NCI-H446 treated with DMSO at 0.1 percent for 48 hours (cell line): ENCODE measurements at regions not wholly inside any gene's neighbourhood (a gene's known extent, or its start where the extent isn't known, plus 50 kb on each side); places are given as distances from the start of the nearest gene placed in this dataset.

Experiments
- DNase-seq: peaks from one replicate; lab custom pipeline; 2025; lab: John Stamatoyannopoulos, UW

- no peak for DNase-seq
Measured at GRCh38 chr5:33244441-33245150, 196.2 kb upstream of the TARS1 start.

DNA sequence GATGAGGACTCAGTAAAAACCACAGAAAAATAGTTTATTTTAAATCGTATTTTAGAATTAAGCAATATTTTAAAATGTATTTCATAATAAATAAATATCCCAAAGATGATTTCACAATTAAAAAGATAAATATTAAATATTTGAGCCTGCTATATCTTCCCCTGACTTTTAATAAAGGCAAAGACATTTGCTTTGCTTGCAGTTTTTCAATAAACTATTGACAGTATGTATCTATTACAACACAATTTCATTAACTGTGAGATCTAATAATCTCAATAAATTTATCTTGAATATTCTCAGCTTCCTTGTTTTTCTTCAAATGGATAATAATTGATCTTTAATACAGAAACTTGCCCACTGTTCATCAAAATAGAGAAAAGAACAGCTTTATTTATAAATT is 186.2 kb upstream of the TARS1 start:
- DNase-seq = no peak

DNA sequence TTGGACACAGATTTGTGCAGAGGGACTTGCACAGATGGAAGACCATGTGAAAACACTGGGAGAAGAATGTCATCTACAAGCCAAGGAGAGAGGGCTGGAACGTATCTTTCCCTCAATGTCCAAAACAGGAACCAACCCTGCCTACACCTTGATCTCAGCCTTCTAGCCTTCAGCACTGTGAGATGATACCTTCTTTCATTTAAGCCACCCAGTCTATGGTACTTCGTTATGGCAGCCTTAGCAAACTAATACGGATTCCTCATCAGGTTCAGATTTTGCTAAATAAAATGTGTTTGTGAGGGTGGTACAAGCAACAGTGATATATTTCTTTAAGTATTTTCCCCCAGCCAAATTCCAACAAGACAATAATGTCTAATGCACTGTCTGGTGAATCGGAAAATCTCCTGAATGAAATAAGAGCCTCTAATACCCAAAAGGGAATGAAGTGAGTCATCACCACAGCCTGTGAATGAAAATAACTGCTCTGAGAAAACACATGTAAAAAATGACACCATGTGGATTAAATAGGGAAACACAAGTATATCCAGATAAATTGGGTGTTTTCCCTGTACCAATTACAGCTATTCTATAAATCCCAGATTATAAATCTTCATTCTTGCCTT is 182.8 kb upstream of the TARS1 start:
- DNase-seq = no peak

- no peak for DNase-seq
Measured at GRCh38 chr5:33258553-33258952, 182.2 kb upstream of the TARS1 start.

- DNase-seq = no peak
Measured at GRCh38 chr5:33260098-33260497, 180.7 kb upstream of the TARS1 start.

- DNase-seq = no peak
Measured at GRCh38 chr5:33261305-33261704, 179.5 kb upstream of the TARS1 start.

DNA sequence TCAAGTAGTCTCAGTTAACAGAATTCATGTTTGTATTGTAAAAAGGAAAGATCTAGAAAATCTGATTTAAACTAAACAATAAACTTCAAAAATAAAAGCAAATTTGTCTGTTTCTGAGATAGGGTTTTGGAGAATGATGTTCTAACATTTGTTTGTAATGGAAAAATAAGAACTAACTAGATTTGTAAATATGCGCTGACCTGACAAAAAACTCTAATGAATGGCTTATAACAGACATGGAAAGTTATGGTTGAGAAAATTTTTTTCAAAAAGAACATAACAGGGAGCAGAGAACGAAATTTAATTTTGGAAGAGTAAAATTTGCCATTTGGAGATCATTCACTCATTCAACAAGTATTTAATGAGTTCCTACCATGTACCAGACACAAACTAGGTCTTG is 179.0 kb upstream of the TARS1 start:
- no peak for DNase-seq

DNA sequence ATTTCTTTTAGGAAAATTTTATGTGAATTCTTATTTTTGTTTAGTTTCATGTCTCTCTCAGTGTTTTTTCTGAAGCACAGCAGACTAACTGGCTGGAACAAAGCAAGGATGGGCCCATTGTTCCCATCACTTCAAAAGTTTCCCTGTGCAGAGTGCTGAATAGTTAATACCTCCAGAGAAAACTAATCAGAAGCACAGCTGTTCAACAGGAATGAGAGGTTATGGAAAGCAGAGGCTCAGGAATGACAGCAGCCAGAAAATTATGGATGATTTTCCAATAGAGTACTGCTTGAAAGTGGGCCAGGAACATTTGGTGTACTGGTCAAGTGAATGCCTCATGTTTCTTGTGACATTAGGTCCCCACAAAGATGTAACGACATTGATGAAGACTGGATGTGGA is 173.0 kb upstream of the TARS1 start:
- DNase-seq = no peak

DNA sequence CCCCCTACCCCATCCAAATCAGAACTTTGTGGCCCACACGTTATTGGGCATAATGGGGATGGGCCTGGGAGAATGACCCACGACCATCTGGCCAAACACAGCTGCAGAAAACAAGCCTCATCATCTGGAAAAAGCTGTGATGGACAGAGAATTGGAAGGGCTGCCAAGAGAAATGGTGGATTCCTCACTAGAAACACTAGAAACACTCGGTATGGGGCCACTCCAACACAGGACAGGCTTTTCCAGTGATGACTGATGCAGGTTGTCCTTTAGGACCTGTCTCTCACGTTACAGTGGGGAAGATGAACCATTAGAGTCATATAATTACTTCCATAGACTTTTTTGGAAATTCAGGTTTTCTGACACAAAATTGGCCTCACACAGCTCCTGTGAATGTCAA is 172.4 kb upstream of the TARS1 start:
- DNase-seq = no peak

DNA sequence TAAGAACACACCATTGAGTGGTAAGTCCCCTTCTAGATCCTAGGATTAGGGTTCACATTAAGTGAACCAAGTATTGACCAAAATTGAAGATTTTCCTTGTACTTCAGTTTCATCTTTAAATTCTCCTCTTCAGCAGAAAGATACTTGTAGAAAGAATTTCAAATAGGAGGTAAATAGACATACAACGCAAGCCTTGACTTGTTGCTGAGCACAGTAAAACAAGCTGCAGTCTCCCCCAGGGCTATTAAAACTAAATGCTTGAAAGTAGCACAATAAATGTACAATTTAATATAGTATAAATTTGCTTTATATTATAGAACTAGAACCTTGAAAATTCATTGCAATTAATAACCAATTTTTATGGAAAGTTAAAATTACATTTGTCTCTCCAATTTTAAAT is 170.1 kb upstream of the TARS1 start:
- no peak for DNase-seq

DNA sequence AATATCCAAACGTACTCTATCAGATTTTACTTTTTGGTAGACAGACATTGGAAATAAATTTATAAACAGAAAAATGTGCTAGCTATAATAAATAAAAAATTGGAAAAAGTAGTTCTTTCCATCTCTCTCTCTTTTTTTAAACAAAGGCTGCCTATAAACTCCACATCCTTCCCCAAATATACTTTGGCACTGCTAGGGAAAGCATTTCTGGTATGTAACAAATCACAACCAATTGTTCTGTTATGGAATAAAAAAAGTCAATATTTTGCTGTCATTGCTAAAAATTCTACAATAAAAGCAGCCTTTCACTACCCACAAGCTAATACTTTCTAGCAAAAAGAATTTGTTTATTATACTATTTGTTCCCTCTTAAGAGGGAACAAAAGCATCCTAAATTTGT is 169.2 kb upstream of the TARS1 start:
- no peak for DNase-seq

GRCh38 chr5:33272288-33272687 is 168.5 kb upstream of the TARS1 start:
- no peak for DNase-seq

GRCh38 chr5:33273985-33274384 is 166.8 kb upstream of the TARS1 start:
- DNase-seq = no peak

DNA sequence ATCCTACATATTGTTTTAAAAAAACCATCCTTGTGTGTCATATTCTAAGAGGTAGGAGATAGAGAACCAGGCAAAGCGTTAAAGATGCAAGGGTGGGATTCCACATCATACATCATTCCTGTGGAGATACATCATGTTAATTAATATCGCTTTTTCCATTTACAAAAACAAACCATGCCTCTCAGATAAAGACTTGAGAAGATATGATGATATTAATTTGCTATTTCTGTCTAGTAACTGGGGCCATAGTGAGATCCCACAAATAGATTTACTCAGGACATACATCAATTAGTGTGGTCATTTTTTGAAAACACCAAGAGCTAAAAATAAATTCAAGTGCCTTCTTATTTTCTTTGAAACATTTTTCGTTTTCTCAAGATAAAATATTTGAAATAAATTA is 165.4 kb upstream of the TARS1 start:
- no peak for DNase-seq

GRCh38 chr5:33275921-33276627 is 164.7 kb upstream of the TARS1 start:
- no peak for DNase-seq

GRCh38 chr5:33276628-33276950 is 164.2 kb upstream of the TARS1 start:
- DNase-seq = no peak

DNA sequence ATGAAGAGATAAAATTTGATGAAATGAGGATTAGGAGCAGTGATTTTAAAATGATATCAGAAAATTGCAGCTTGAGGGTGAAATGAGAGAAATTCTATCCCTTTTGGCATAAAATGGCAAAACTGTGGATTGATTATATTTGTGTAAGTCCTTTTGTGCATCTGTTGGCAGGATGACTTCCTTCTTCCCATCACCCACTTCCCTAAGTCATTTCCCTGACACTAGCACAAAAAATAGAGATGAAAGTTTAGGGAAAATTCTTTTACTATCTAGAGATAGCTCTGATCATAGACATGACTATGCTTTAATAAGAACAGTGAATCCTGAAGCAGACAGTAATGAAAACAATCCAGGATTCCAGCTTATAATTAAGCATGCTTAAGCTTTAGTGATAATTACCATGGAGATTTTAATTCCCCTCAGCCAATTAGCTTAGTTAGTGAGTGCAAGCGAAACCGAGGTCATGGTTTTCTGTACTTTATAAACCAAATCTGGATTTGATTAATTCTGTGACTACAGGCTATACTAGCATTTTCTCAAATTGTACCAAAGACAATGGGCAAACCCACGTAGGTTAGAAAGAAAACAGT is 163.6 kb upstream of the TARS1 start:
- DNase-seq = no peak

DNA sequence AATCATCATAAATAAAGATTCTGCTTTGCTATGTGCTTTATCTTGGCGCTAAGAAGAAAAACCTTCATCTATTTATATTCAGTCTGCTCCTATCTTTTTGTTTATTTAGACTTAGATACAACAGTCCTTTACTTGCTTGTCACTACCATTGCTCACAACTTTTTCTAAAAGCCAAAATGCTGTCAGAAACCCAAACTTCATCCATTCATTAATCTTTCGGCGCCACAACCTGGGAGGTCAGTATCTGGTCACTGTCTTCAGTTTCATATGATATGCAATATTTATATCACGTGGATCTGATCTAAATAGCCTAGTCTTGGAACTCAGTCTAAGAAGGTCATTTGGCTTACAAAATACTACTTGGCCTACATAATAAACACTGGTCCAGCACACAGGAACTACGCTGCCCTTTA is 159.3 kb upstream of the TARS1 start:
- DNase-seq = no peak

DNA sequence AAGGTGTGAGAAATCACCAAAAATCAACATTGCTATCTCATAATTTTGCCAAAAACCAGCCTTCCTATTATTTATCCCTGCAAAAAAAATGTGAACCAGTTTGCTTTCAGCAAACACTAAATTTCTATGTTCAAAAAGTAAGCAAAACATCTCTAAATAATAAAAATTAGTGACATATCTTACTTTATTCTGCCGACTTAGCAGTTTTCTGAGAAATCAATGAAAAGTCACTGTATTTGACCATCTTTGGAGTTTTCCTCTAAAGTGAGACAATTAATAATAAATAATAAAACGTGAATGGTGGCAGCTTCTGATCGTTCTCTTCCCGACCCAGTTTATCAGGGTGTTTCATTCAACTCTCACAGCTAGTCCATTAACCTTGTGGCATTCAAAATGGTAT is 158.6 kb upstream of the TARS1 start:
- no peak for DNase-seq

DNA sequence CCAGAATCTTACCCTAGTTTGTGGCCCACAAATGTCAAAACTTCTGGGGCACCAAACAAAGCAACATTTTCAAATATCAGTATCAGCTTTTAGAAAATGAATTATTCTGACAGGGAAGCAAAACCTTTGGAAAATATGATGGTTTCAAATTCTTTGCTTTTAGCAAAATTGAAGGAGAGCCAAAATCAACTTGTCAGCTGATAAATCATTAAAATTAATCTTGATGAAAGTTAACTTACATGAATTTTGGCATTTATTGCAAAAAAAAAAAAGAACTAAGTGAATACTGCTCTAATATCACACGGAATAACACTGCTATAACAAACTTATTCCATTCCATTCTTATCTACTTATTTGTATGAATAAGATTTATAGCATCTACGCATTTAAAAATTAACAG is 158.1 kb upstream of the TARS1 start:
- no peak for DNase-seq

GRCh38 chr5:33283243-33283642 is 157.5 kb upstream of the TARS1 start:
- no peak for DNase-seq

DNA sequence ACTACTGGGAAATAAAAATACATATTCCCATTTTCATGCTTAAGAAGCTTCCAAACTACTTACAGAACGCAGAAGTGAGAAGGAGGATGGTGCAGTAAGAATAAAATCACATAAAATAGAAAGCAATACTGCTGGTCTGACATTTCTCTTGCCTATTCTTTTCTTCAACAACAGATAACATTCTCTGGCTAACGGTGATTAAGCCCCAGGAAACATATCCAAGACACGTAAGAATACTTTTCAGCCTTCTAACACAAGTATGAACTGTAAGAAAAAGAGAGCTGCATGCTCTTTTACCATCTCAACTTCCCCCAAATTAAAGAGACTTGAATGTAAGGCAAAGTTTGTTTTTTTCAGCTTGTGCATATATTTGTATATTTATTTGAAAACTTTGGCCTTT is 156.1 kb upstream of the TARS1 start:
- DNase-seq = no peak

DNA sequence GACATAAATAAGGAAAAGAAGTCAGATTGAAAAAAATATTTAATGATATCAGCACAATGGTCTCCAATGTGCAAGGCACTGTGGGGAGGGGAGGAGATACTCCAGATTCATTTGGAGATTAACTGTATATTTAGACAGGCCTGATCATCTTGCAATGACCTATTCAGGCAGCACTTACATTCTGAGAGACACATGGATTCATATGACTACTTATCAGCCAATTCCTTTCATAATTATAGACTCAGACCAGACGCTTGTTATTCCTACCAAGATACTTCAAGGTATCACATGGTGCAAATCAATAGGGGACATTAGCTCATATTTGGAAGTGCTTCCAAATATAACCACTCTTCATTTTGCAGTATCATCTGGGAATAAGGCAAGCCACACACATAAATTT is 153.5 kb upstream of the TARS1 start:
- DNase-seq = no peak
